H1 (cell line): ENCODE measurements at regions not wholly inside any gene's neighbourhood (a gene's known extent, or its start where the extent isn't known, plus 50 kb on each side); places are given as distances from the start of the nearest gene placed in this dataset.

Experiments
- CTCF ChIA-PET: fragments of 300-600 bp; sonication (Branson Sonifier 250); formaldehyde crosslinking; loops from one replicate; lab custom pipeline; 2021; ENCODE audit not compliant: partially characterized antibody; lab: Charles Lee
- POLR2A ChIA-PET: fragments of 300-600 bp; sonication (Branson Sonifier 250); formaldehyde crosslinking; loops from one replicate; lab custom pipeline; 2021; ENCODE audit warnings: inconsistent platforms; ENCODE audit not compliant: partially characterized antibody; lab: Charles Lee
- DNase-seq, 2 experiments: peaks; one replicate each; pipeline versions ENCODE4 v3.0.0 to v3.0.0-alpha.2; 2010 to 2022; ENCODE audit warnings: low spot score in 2 of 2, low read depth in 1 of 2, mixed read lengths in 1 of 2
- FAIRE-seq: peaks from 2 replicates; lab custom pipeline; 2011; peaks lifted over from hg19 to GRCh38; lab: Jason Lieb, UNC
- H2AFZ ChIP-seq: 2 replicates; pipeline ENCODE4 v1.8.1; 2012; ENCODE audit warnings: low read length, inconsistent platforms
- H2AK5ac ChIP-seq: 2 replicates; pipeline ENCODE4 v1.6.1; 2013; ENCODE audit warnings: low read depth, low read length
- H2BK120ac ChIP-seq: replicated peaks from 2 replicates; pipeline ENCODE3; 2013; ENCODE audit warnings: low read depth, low read length, inconsistent platforms
- H2BK12ac ChIP-seq: 2 replicates; pipeline ENCODE4 v1.6.1; 2013; ENCODE audit warnings: low read depth, low read length
- H2BK15ac ChIP-seq: 2 replicates; pipeline ENCODE4 v1.6.1; 2013; ENCODE audit warnings: low read length
- H2BK20ac ChIP-seq: 2 replicates; pipeline ENCODE4 v1.6.1; 2013; ENCODE audit warnings: low read length
- H2BK5ac ChIP-seq: 2 replicates; pipeline ENCODE4 v1.6.1; 2013; ENCODE audit warnings: low read depth, low read length
- H3K14ac ChIP-seq: 2 replicates; pipeline ENCODE4 v1.6.1; 2013; ENCODE audit warnings: inconsistent platforms; ENCODE audit not compliant: insufficient read length
- H3K18ac ChIP-seq: 2 replicates; pipeline ENCODE4 v1.6.1; 2013; ENCODE audit warnings: low read length; ENCODE audit errors: extremely low read depth
- H3K23ac ChIP-seq: 2 replicates; pipeline ENCODE4 v1.6.1; 2013; ENCODE audit warnings: inconsistent platforms; ENCODE audit not compliant: insufficient read length
- H3K23me2 ChIP-seq: 2 replicates; pipeline ENCODE4 v1.6.1; 2013; ENCODE audit warnings: low read depth, low read length
- H3K27ac ChIP-seq: 2 replicates; pipeline ENCODE4 v1.6.1; 2011; ENCODE audit warnings: low read depth, low read length, inconsistent platforms
- H3K27me3 ChIP-seq, 4 experiments: replicated peaks in 1 of 4; 1 replicate in 1 of 4; 2 replicates in 3 of 4; pipeline versions ENCODE4 v1.6.1 to v1.8.1; 2011 to 2013; ENCODE audit warnings: low read length in 3 of 4, mild to moderate bottlenecking in 3 of 4, inconsistent platforms in 2 of 4, mixed read lengths in 2 of 4, moderate library complexity in 1 of 4; ENCODE audit not compliant: control insufficient read depth in 3 of 4, insufficient read depth in 3 of 4; ENCODE audit errors: extremely low read depth in 1 of 4
- H3K36me3 ChIP-seq, 4 experiments: 2 replicates each; pipeline versions ENCODE4 v1.6.1 to v1.8.1; 2011 to 2013; ENCODE audit warnings: mild to moderate bottlenecking in 4 of 4, low read length in 3 of 4, moderate library complexity in 2 of 4, control low read depth in 1 of 4, inconsistent platforms in 1 of 4; ENCODE audit not compliant: insufficient read depth in 4 of 4, control insufficient read depth in 2 of 4
- H3K4ac ChIP-seq: replicated peaks from 2 replicates; pipeline ENCODE3; 2013; ENCODE audit warnings: low read length, low read depth, mixed read lengths, inconsistent platforms; ENCODE audit not compliant: insufficient read length
- H3K4me1 ChIP-seq, 4 experiments: replicated peaks in 1 of 4; 1 replicate in 1 of 4; 2 replicates in 3 of 4; pipeline versions ENCODE4 v1.6.1 to v1.8.1; 2011 to 2013; ENCODE audit warnings: low read length in 3 of 4, inconsistent platforms in 2 of 4, mixed read lengths in 1 of 4; ENCODE audit not compliant: insufficient read depth in 4 of 4, control insufficient read depth in 3 of 4
- H3K4me2 ChIP-seq, 2 experiments: 2 replicates each; pipeline versions ENCODE4 v1.6.1 to v1.8.1; 2011 to 2013; ENCODE audit warnings: low read depth in 2 of 2, low read length in 2 of 2, control low read depth in 1 of 2, inconsistent platforms in 1 of 2, mild to moderate bottlenecking in 1 of 2; ENCODE audit not compliant: insufficient read depth in 1 of 2
- H3K4me3 ChIP-seq, 4 experiments: fragments of 200-600, 300-600 bp in 1 of 4; sonication (generic), shearing (Covaris generic), sonication (Bioruptor Twin) in 1 of 4; 2 replicates each; pipeline versions ENCODE4 v1.5.1 to v1.8.1; 2011 to 2016; ENCODE audit warnings: low read length in 4 of 4, low read depth in 3 of 4, control low read depth in 2 of 4, inconsistent platforms in 2 of 4, mild to moderate bottlenecking in 2 of 4, mixed read lengths in 1 of 4, moderate library complexity in 1 of 4; ENCODE audit not compliant: insufficient read depth in 2 of 4; ENCODE audit errors: extremely low read depth in 1 of 4
- H3K56ac ChIP-seq: replicated peaks from 2 replicates; pipeline ENCODE3; 2013; ENCODE audit warnings: low read depth, mild to moderate bottlenecking, mixed read lengths, low read length, inconsistent platforms; ENCODE audit not compliant: insufficient read length
- H3K79me1 ChIP-seq: 2 replicates; pipeline ENCODE4 v1.6.1; 2013; ENCODE audit warnings: low read depth, low read length, control low read depth
- H3K79me2 ChIP-seq, 2 experiments: 2 replicates each; pipeline versions ENCODE4 v1.6.1 to v1.8.1; 2012 to 2013; ENCODE audit warnings: low read length in 2 of 2, mild to moderate bottlenecking in 2 of 2, inconsistent platforms in 1 of 2; ENCODE audit not compliant: insufficient read depth in 2 of 2, control insufficient read depth in 1 of 2
- H3K9ac ChIP-seq, 4 experiments: replicated peaks in 1 of 4; 1 replicate in 1 of 4; 2 replicates in 3 of 4; pipeline versions ENCODE4 v1.6.1 to v1.8.1; 2011 to 2013; ENCODE audit warnings: low read depth in 3 of 4, low read length in 3 of 4, control low read depth in 2 of 4, mild to moderate bottlenecking in 2 of 4, moderate library complexity in 2 of 4, inconsistent platforms in 1 of 4; ENCODE audit errors: extremely low read depth in 1 of 4
- H3K9me3 ChIP-seq, 2 experiments: 2 replicates each; pipeline versions ENCODE4 v1.6.1 to v1.8.1; 2012 to 2013; ENCODE audit warnings: mild to moderate bottlenecking in 2 of 2, moderate library complexity in 2 of 2, control low read depth in 1 of 2, inconsistent platforms in 1 of 2, low read depth in 1 of 2, low read length in 1 of 2, mixed read lengths in 1 of 2; ENCODE audit not compliant: insufficient read depth in 2 of 2
- H4K20me1 ChIP-seq, 2 experiments: replicated peaks in 1 of 2; 2 replicates each; pipeline versions ENCODE3 to v1.8.1; 2011 to 2013; ENCODE audit warnings: inconsistent platforms in 2 of 2, low read length in 2 of 2, mild to moderate bottlenecking in 1 of 2; ENCODE audit not compliant: insufficient read depth in 2 of 2, control insufficient read depth in 1 of 2
- H4K5ac ChIP-seq: 2 replicates; pipeline ENCODE4 v1.6.1; 2013; ENCODE audit warnings: low read length, low read depth, mixed read lengths, inconsistent platforms; ENCODE audit not compliant: insufficient read length
- H4K8ac ChIP-seq: 2 replicates; pipeline ENCODE4 v1.8.0; 2013; ENCODE audit warnings: mild to moderate bottlenecking, moderate library complexity, low read length, inconsistent platforms; ENCODE audit not compliant: insufficient read depth; ENCODE audit errors: extremely low read depth
- H4K91ac ChIP-seq: replicated peaks from 2 replicates; pipeline ENCODE3; 2013; ENCODE audit warnings: low read length, mixed read lengths, inconsistent platforms; ENCODE audit not compliant: insufficient read length
- CBX5 ChIP-seq: fragments of 300-800, 300-1000 bp; sonication (generic); IDR thresholded peaks from 2 replicates; pipeline ENCODE4 v1.7.1; 2016; ENCODE audit warnings: antibody characterized with exemption, low read length, low read depth
- CBX8 ChIP-seq: fragments of 300-800, 300-1000 bp; sonication (generic); IDR thresholded peaks from 2 replicates; pipeline ENCODE4 v1.7.1; 2016; ENCODE audit warnings: low read depth, low read length, borderline replicate concordance
- EGR1 ChIP-seq: IDR thresholded peaks from 2 replicates; pipeline ENCODE4 v1.6.1; 2011; ENCODE audit warnings: low read depth, low read length, borderline replicate concordance
- EP300 ChIP-seq, 2 experiments: IDR thresholded peaks; 1 replicate in 1 of 2; 2 replicates in 1 of 2; pipeline ENCODE4 v1.6.1; 2011 to 2012; ENCODE audit warnings: low read depth in 2 of 2, low read length in 2 of 2, mild to moderate bottlenecking in 2 of 2, borderline replicate concordance in 1 of 2, inconsistent platforms in 1 of 2, moderate library complexity in 1 of 2
- GABPA ChIP-seq: IDR thresholded peaks from 2 replicates; pipeline ENCODE4 v1.6.1; 2011; ENCODE audit warnings: mild to moderate bottlenecking, low read length, moderate library complexity, borderline replicate concordance; ENCODE audit not compliant: insufficient read depth
- HDAC6 ChIP-seq: IDR thresholded peaks from one replicate; pipeline ENCODE4 v1.7.1; 2012; ENCODE audit warnings: low read depth, mild to moderate bottlenecking, inconsistent platforms, low read length, moderate library complexity
- MAFK ChIP-seq: IDR thresholded peaks from 2 replicates; pipeline ENCODE4 v1.6.1; 2012; ENCODE audit warnings: low read depth, mild to moderate bottlenecking, improper control_type of control experiment, low read length
- PHF8 ChIP-seq: fragments of 200-600 bp; sonication (generic); conservative IDR thresholded peaks from 2 replicates; pipeline ENCODE4 v1.7.1; 2012; ENCODE audit warnings: low read depth, mild to moderate bottlenecking, inconsistent platforms, low read length, moderate library complexity
- RBBP5 ChIP-seq: IDR thresholded peaks from 2 replicates; pipeline ENCODE4 v1.7.1; 2012; ENCODE audit warnings: low read depth, mild to moderate bottlenecking, inconsistent platforms, low read length, moderate library complexity, borderline replicate concordance
- SIRT6 ChIP-seq: IDR thresholded peaks from one replicate; pipeline ENCODE4 v1.7.1; 2012; ENCODE audit warnings: low read length, inconsistent platforms
- SP1 ChIP-seq: IDR thresholded peaks from 2 replicates; pipeline ENCODE4 v1.6.1; 2011; ENCODE audit warnings: low read depth, low read length
- TAF7 ChIP-seq: optimal IDR thresholded peaks from 2 replicates; pipeline ENCODE3; 2011; ENCODE audit warnings: low read depth, mild to moderate bottlenecking, inconsistent platforms, low read length, moderate library complexity, borderline replicate concordance
- YY1 ChIP-seq: IDR thresholded peaks from 2 replicates; pipeline ENCODE4 v1.6.1; 2011; ENCODE audit warnings: low read depth, mild to moderate bottlenecking, low read length
- WGBS, 2 experiments: shearing (Covaris generic) in 1 of 2; methylation state at CpG; one replicate each; pipeline versions ENCODE4 v1.1.6 to v1.1.7; 2013 to 2015; ENCODE audit warnings: low lambda C conversion rate in 2 of 2, mixed read lengths in 2 of 2, inconsistent platforms in 1 of 2, low coverage in 1 of 2, missing lambda C conversion rate in 1 of 2; ENCODE audit not compliant: insufficient replicate concordance in 2 of 2, insufficient coverage in 1 of 2, insufficient read length in 1 of 2; ENCODE audit errors: extremely low coverage in 1 of 2, missing lambda C conversion rate in 1 of 2; 5-methylcytosine and 5-hydroxymethylcytosine counted together
- TF ChIP-seq, protein P1 (sequence below): IDR thresholded peaks from 2 replicates; pipeline ENCODE4 v1.6.1; 2011; ENCODE audit warnings: low read length, improper control_type of control experiment

DNA sequence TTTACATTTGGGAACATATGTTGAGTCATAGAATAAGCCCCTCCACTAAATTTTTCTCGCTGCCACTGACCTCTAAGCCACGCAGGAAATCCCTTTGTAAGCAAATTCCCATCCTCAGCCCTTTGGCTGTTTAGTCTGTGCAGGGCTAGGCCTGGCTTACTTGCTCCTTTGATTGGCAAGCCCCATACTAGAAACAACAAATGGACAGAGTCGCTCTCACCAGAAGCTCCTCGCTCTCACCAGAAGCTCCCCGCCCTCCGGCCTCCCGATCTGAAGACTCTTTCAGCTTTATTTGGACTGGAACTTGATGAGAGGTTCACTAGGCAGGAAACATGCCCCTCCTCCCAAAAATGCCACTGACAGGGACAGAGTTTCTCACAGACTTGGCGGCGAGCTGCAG, 149.2 kb upstream of the EXOC2 start:
- H3K9me3 ChIP-seq = peaks cover 6 to 12% of the 10 kb centered on the region in 2 experiments; a peak in 3 of 4 replicates
- ChIA-PET POLR2A (no interaction called here), CTCF (interaction anchor here (0.5 to 0.6 kb wide), 2 partner anchors 49 to 168 kb away, joined by 3 to 4 read pairs; no protein-coding TSS in a partner anchor)
- no peak overlapping the region for H3K18ac ChIP-seq
- H4K8ac ChIP-seq = no peak overlapping the region
- no peak overlapping the region for H2BK120ac ChIP-seq
- no peak overlapping the region for H2BK5ac ChIP-seq
- WGBS, 2 experiments = 89% methylated on average over 9 of the region's 9 CpGs; no CpG with 5 or more reads in 1 of the 2 experiments
- DNase-seq = no peak
- H4K20me1 ChIP-seq = no peaks in the 10 kb centered on the region
- H2AFZ ChIP-seq = no peak overlapping the region
- H2BK15ac ChIP-seq = no peak overlapping the region
- H2AK5ac ChIP-seq = no peak overlapping the region
- no peak overlapping the region for H4K5ac ChIP-seq
- no peaks in the 10 kb centered on the region for H3K4me1 ChIP-seq
- H3K4me3 ChIP-seq = no peak overlapping the region
- H3K36me3 ChIP-seq = no peaks in the 10 kb centered on the region
- no peak overlapping the region for H3K9ac ChIP-seq
- H3K23ac ChIP-seq = no peak overlapping the region
- no peak overlapping the region for H3K56ac ChIP-seq
- H3K27ac ChIP-seq = no peak overlapping the region
- H3K4me2 ChIP-seq = no peak overlapping the region
- H3K27me3 ChIP-seq = no peaks in the 10 kb centered on the region; a peak in 1 of 7 replicates
- H3K79me2 ChIP-seq = no peaks in the 10 kb centered on the region
- no peak overlapping the region for H4K91ac ChIP-seq
- no peak overlapping the region for H3K14ac ChIP-seq
- no peak overlapping the region for H3K4ac ChIP-seq
- H3K23me2 ChIP-seq = no peaks in the 10 kb centered on the region
- H2BK20ac ChIP-seq = no peak overlapping the region
- no peak for FAIRE-seq
- no peaks in the 10 kb centered on the region for H3K79me1 ChIP-seq
- no peak overlapping the region for H2BK12ac ChIP-seq
- no peak for TF ChIP-seq HDAC6
- TF ChIP-seq EP300 (IDR thresholded peaks at IDR 0.05; ENCODE audit: borderline replicate concordance in 1 of 2, low read depth in 2 of 2, low read length in 2 of 2) = no peak
- no peak for TF ChIP-seq GABPA
- TF ChIP-seq PHF8 = no peak
- no peak for TF ChIP-seq RBBP5
- no peak for TF ChIP-seq TAF7
- TF ChIP-seq, protein P1, sequence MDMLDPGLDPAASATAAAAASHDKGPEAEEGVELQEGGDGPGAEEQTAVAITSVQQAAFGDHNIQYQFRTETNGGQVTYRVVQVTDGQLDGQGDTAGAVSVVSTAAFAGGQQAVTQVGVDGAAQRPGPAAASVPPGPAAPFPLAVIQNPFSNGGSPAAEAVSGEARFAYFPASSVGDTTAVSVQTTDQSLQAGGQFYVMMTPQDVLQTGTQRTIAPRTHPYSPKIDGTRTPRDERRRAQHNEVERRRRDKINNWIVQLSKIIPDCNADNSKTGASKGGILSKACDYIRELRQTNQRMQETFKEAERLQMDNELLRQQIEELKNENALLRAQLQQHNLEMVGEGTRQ = no peak
- no peak for TF ChIP-seq SIRT6
- no peak for TF ChIP-seq CBX8
- TF ChIP-seq MAFK = no peak
- TF ChIP-seq CBX5 = no peak
- TF ChIP-seq YY1 = no peak
- TF ChIP-seq SP1 = no peak
- no peak for TF ChIP-seq EGR1
